IPS-20b (cell line): ENCODE measurements at regions not wholly inside any gene's neighbourhood (a gene's known extent, or its start where the extent isn't known, plus 50 kb on each side); places are given as distances from the start of the nearest gene placed in this dataset.

Experiments
- H3K27ac ChIP-seq: one replicate; pipeline ENCODE4 v1.5.1; 2013; ENCODE audit warnings: low read length
- H3K27me3 ChIP-seq: 2 replicates; pipeline ENCODE4 v1.6.1; 2013; ENCODE audit warnings: mild to moderate bottlenecking, low read length, inconsistent platforms; ENCODE audit not compliant: insufficient read depth
- H3K36me3 ChIP-seq: 2 replicates; pipeline ENCODE4 v1.6.1; 2013; ENCODE audit warnings: low read depth, mild to moderate bottlenecking, inconsistent platforms, low read length, moderate library complexity; ENCODE audit not compliant: insufficient read depth
- H3K4me1 ChIP-seq: 2 replicates; pipeline ENCODE4 v1.6.1; 2013; ENCODE audit warnings: mild to moderate bottlenecking, control low read depth, inconsistent platforms, low read length, moderate library complexity; ENCODE audit not compliant: insufficient read depth
- H3K4me3 ChIP-seq: 2 replicates; pipeline ENCODE4 v1.5.1; 2013; ENCODE audit warnings: mild to moderate bottlenecking, low read length, inconsistent platforms
- H3K9ac ChIP-seq: 2 replicates; pipeline ENCODE4 v1.6.1; 2013; ENCODE audit warnings: low read depth, mild to moderate bottlenecking, inconsistent platforms, low read length, moderate library complexity
- H3K9me3 ChIP-seq: 2 replicates; pipeline ENCODE4 v1.6.1; 2013; ENCODE audit warnings: mild to moderate bottlenecking, low read depth, low read length, inconsistent platforms; ENCODE audit not compliant: insufficient read depth

DNA sequence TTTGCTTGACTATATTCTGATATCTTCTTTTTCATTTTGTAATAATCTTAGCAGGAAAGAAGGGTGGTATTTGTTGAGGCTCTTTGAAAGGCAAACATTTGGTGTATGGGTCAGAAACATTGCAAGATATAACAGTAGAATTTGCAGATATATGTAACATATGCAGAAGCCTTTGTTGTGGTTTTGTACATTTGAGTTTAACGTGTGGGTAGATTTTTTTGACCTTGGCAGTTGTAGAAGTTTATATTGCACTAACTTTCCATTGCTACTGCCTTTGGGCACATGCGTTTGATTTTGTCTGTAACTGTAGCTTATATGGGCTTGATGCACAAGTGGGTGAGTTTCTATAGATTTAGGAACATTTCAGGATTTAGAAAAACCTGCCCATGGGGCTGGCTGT, 78.5 kb upstream of the SPRY2 start:
- Histone ChIP-seq H3K27ac (no peak overlapping the region), H3K4me1 (no peaks in the 10 kb centered on the region), H3K4me3 (no peak overlapping the region), H3K9me3 (peaks cover 18% of the 10 kb centered on the region), H3K9ac (no peak overlapping the region), H3K36me3 (no peaks in the 10 kb centered on the region), H3K27me3 (no peaks in the 10 kb centered on the region)

DNA sequence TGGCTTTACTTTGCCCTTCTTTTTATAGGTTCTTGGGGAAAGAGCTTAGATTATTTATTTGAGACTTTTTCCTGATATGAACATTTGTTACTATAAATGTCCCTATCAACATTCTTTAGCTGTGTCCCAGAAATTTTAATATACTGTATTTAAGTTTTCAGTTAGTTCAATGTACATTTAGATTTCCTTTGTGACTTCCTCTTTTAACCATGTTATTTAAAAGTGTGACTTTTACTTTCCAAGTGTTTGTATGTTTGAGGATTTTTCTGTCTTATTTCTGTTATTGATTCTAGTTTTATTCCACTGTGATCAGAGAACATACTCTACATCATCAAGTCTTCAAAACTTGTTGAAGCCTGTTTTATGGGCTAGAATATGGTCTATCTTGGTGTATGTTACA, 72.7 kb upstream of the SPRY2 start:
- H3K4me3 ChIP-seq: no peak overlapping the region
- H3K36me3 ChIP-seq: no peaks in the 10 kb centered on the region
- no peak overlapping the region for H3K9ac ChIP-seq
- no peak overlapping the region for H3K27ac ChIP-seq
- H3K27me3 ChIP-seq: no peaks in the 10 kb centered on the region
- no peaks in the 10 kb centered on the region for H3K4me1 ChIP-seq
- H3K9me3 ChIP-seq: no peaks in the 10 kb centered on the region

DNA sequence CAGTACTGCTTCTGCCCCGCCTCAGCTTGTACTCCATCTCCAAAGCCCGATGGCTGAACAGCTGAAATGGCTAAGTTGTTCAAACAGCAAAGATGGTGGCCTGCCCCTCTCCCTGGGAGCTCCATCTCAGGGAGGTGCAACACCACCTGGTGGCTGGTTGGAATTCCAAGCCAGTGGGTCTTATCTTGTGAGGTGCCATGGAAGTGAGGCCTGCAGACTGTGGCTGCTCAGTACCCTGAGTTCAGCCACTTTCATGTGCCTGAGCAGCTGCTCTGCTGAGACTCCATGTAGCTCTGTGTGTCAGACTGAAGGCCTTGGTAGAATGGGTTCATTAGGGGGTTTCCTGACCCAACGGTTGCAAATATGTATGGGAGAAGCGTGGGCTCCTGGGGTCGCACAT, 67.3 kb upstream of the SPRY2 start:
- Histone ChIP-seq H3K27me3 (no peaks in the 10 kb centered on the region), H3K9me3 (0 out of 2 replicates have a peak, but pooled peaks cover 5% of the 10 kb centered on the region), H3K9ac (no peak overlapping the region), H3K4me3 (no peak overlapping the region), H3K36me3 (no peaks in the 10 kb centered on the region), H3K27ac (no peak overlapping the region), H3K4me1 (no peaks in the 10 kb centered on the region)

DNA sequence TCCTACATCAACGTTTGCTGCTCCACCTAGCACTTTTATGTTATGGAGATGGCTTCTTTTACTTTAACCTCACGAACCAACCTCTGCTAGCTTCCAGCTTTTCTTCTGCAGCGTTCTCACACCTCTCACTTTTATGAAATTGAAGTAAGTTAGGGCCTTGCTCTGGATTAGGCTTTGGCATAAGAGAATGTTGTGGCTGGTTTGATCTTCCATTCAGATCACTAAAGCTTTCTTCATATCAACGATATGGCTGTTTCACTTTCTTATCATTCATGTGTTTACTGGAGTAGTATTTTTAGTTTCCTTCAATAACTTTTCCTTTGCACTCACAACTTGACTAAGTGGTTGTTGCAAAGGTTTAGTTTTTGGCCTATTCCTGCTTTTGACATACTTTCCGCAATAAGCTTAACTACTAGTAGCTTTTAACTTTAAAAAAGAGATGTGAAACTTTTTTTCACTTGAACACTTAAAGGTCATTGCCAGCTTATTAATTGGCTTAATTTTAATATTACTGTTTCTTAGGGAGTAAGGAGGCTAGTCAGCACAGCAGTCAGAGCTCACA, 60.0 kb upstream of the SPRY2 start:
- Histone ChIP-seq H3K9ac (no peak overlapping the region), H3K36me3 (no peaks in the 10 kb centered on the region), H3K9me3 (peaks cover 5% of the 10 kb centered on the region; the same call in 1 of the 2 replicates), H3K27me3 (no peaks in the 10 kb centered on the region), H3K4me3 (no peak overlapping the region), H3K4me1 (no peaks in the 10 kb centered on the region), H3K27ac (no peak overlapping the region)

DNA sequence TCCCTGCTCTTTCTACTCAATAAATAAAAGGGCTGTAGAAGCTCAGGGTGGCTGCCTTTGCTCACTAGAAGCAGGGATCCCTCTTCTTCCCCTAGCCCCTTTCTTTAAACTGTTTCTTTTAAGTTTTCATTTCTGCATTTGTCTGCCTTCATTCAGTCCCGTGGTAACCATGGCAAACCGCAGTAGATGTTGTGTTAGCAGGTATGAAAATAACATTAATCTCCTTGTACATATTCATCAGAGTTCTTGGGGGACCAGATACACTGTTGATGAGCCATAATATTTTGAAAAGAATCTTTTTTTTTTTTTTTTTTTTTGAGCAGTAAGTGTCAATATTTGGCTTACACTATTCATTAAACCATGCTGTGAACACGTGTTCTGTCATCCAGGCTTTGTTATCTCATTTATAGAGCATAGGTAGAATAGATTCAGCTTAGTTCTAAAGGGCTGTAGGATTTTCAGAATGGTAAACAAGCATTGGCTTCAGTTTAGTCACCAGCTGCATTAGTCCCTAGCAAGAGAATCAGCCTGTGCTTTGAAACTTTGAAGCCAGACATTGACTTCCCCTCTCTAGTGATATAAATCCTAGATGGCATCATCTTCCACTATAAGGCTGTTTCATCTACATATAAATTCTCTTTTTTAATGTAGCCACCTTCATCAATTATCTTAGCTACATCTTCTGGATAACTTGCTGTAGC, 59.4 kb upstream of the SPRY2 start:
- H3K4me3 ChIP-seq: no peak overlapping the region
- H3K27ac ChIP-seq: no peak overlapping the region
- no peaks in the 10 kb centered on the region for H3K4me1 ChIP-seq
- H3K9me3 ChIP-seq: peaks cover 5% of the 10 kb centered on the region; the same call in 1 of the 2 replicates
- H3K36me3 ChIP-seq: no peaks in the 10 kb centered on the region
- H3K27me3 ChIP-seq: no peaks in the 10 kb centered on the region
- no peak overlapping the region for H3K9ac ChIP-seq

DNA sequence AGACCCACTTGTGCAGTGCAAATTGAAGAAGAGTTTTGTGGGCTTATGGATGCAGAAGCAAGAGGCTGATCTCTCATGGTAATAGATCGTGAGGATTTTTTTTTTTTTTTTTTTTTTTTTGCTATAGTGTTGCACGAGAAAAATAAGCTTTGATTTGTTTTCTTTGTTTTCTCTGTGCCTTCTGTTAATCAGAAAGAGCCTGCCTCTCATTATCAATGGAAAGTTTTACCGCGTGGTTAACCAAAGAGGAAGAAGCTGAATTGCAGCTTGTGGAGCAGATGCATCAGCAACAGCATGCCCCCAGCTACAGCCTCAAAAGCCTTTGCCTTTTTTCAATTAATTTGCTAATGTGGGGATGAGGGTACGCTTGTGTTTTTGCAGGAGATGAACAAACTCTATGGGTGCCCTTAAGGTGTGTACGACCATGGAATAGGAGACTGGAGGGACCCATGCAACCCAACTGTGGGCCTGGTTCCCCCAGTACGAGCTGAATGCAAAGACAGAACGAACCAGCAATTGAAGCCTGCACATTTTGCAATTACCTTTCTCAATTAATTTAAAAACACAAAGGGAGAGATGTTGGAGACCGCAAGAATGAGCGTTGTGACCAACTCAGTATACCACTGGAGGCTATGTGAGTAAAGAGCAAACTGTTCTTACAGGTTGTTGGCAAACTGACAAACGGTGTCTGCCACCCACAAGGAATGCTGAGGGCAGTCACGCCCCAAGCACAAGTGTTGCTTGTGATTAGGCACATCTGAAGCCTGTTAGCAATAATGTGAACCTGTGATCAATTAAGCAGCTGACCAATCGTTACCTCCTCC, 58.6 kb upstream of the SPRY2 start:
- Histone ChIP-seq H3K4me1 (no peaks in the 10 kb centered on the region), H3K9ac (no peak overlapping the region), H3K9me3 (peaks cover 1% of the 10 kb centered on the region; the same call in 1 of the 2 replicates), H3K27me3 (no peaks in the 10 kb centered on the region), H3K36me3 (no peaks in the 10 kb centered on the region), H3K4me3 (no peak overlapping the region), H3K27ac (no peak overlapping the region)
